ENCODE measurements at regions not wholly inside any gene's neighbourhood (a gene's known extent, or its start where the extent isn't known, plus 50 kb on each side); places are given as distances from the start of the nearest gene placed in this dataset.
A peak's percentile ranks its signal among the peaks of the same experiment; 100 is the strongest.

DNA sequence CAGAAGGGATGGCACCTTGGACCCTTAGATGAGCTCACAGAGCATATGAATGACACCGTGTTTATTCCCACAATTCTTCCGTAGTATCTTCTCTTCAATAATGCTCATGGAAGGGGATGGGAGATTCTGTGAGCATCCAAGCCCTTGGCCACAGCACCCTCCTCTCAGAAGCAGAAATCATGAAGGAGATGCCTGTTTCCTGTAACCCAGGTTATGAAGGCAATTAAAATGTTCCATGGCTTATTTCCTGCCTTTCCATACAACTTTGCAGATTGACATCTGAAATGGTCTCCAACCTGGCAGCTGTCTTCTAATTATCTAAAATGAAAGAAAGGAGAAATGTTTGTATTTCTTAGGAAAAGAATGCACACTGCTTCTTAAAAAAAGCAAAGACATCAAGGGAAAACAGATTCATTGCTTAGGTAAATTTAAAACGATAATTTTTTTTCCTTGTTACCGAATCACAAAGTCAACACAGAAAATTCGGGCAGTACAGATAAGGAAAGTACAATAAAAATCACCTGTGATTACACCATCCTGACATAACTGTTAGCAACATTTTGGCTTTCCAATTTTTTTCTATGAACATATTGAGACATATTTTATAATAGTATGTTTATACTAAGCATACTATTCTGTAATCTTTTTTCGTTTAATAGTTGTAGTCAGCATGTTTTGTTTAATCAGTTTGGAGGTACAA is 128.5 kb downstream of the SQOR start:
- H3K9me2 ChIP-seq (replicated peaks; ENCODE audit: low read length): no peaks in the 10 kb centered on the region
- H3K36me3 ChIP-seq (ENCODE audit: low read depth, low read length): no peaks in the 10 kb centered on the region
- TF ChIP-seq EZH2phosphoT487 (IDR thresholded peaks at IDR 0.05; ENCODE audit: borderline replicate concordance, low read length): no peak
- TF ChIP-seq EZH2 (IDR thresholded peaks at IDR 0.05; ENCODE audit: low read length, unreplicated experiment): no peak
- no peak for TF ChIP-seq CTCF (conservative IDR thresholded peaks at IDR 0.05; ENCODE audit: low read depth, low read length)
- H3F3A ChIP-seq (ENCODE audit: low read length, unreplicated experiment): no peaks in the 10 kb centered on the region
- no peak overlapping the region for H3K4me3 ChIP-seq (ENCODE audit: low read length)
- H3K4me1 ChIP-seq (ENCODE audit: insufficient read depth, low read length): no peaks in the 10 kb centered on the region
- H3K79me2 ChIP-seq (ENCODE audit: low read length): no peaks in the 10 kb centered on the region
- DNase-seq (no peak), ATAC-seq (no peak)
- intact Hi-C loops (cut with micrococcal nuclease): no loop called here
- no peak overlapping the region for H3K27ac ChIP-seq (ENCODE audit: low read length)
- CTCF ChIA-PET: no interaction called here
- BruUV-seq (replicated peaks): no TSS peak
- no peaks in the 10 kb centered on the region for H3K9me3 ChIP-seq (ENCODE audit: low read length)
- H3K9ac ChIP-seq (ENCODE audit: low read length): no peak overlapping the region
- H2AFZ ChIP-seq (ENCODE audit: low read length): no peak overlapping the region
- no peaks in the 10 kb centered on the region for H3K27me3 ChIP-seq (ENCODE audit: low read length)
- POLR2A ChIA-PET (ENCODE audit: unreplicated experiment): no interaction called here
- no peaks in the 10 kb centered on the region for H4K20me1 ChIP-seq (ENCODE audit: low read length)
- H3K4me2 ChIP-seq (ENCODE audit: low read length): no peak overlapping the region

- Histone ChIP-seq H2AFZ (ENCODE audit: low read length) (no peak overlapping the region), H3F3A (ENCODE audit: low read length, unreplicated experiment) (no peaks in the 10 kb centered on the region), H3K9me2 (replicated peaks; ENCODE audit: low read length) (no peaks in the 10 kb centered on the region), H3K79me2 (ENCODE audit: low read length) (no peaks in the 10 kb centered on the region), H3K27me3 (ENCODE audit: low read length) (no peaks in the 10 kb centered on the region), H3K9ac (ENCODE audit: low read length) (no peak overlapping the region), H3K4me2 (ENCODE audit: low read length) (no peak overlapping the region), H3K27ac (ENCODE audit: low read length) (no peak overlapping the region), H3K9me3 (ENCODE audit: low read length) (no peaks in the 10 kb centered on the region), H3K4me1 (ENCODE audit: insufficient read depth, low read length) (no peaks in the 10 kb centered on the region), H3K4me3 (ENCODE audit: low read length) (no peak overlapping the region), H3K36me3 (ENCODE audit: low read depth, low read length) (no peaks in the 10 kb centered on the region), H4K20me1 (ENCODE audit: low read length) (no peaks in the 10 kb centered on the region)
- CTCF ChIA-PET: no interaction called here
- ATAC-seq: peak; percentile 27; the same call in 1 of the 2 replicates
- no TSS peak for BruUV-seq (replicated peaks)
- POLR2A ChIA-PET (ENCODE audit: unreplicated experiment): no interaction called here
- no peak for DNase-seq
- intact Hi-C loops (cut with micrococcal nuclease): no loop called here
- TF ChIP-seq EZH2phosphoT487 (IDR thresholded peaks at IDR 0.05; ENCODE audit: borderline replicate concordance, low read length) (no peak), CTCF (conservative IDR thresholded peaks at IDR 0.05; ENCODE audit: low read depth, low read length) (no peak), EZH2 (IDR thresholded peaks at IDR 0.05; ENCODE audit: low read length, unreplicated experiment) (no peak)
Observed at GRCh38 chr15:45773149-45773548, 138.3 kb downstream of the SQOR start.

DNA sequence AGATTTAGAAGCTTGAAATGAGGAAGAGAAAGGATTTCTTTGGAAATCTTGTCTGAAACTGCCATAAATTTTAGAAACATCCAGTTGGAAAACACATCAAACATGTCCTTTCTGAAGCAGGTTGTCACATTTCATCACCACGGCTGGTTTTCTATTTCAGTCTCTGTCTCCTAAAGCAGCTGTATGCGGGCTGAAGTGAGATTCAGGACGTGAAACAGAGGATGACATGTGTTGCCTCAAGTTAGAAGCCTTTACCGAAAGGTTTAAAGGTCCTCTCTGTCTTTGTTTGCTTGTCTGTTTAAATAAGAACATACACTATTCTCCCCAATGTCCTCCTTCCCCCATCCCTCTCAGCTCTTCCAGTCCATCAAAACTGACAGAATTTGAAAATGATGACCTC is 141.9 kb downstream of the SQOR start:
- Histone ChIP-seq H3K27me3 (ENCODE audit: low read length) (no peaks in the 10 kb centered on the region), H2AFZ (ENCODE audit: low read length) (no peak overlapping the region), H3K9me3 (ENCODE audit: low read length) (no peaks in the 10 kb centered on the region), H3K36me3 (ENCODE audit: low read depth, low read length) (no peaks in the 10 kb centered on the region), H3K27ac (ENCODE audit: low read length) (no peak overlapping the region), H3F3A (ENCODE audit: low read length, unreplicated experiment) (no peaks in the 10 kb centered on the region), H4K20me1 (ENCODE audit: low read length) (no peaks in the 10 kb centered on the region), H3K9me2 (replicated peaks; ENCODE audit: low read length) (no peaks in the 10 kb centered on the region), H3K4me2 (ENCODE audit: low read length) (no peak overlapping the region), H3K9ac (ENCODE audit: low read length) (no peak overlapping the region), H3K4me1 (ENCODE audit: insufficient read depth, low read length) (no peaks in the 10 kb centered on the region), H3K79me2 (ENCODE audit: low read length) (no peaks in the 10 kb centered on the region), H3K4me3 (ENCODE audit: low read length) (no peak overlapping the region)
- intact Hi-C loops (cut with micrococcal nuclease): no loop called here
- ATAC-seq (no peak), DNase-seq (no peak)
- CTCF ChIA-PET: no interaction called here
- BruUV-seq (replicated peaks): no TSS peak
- POLR2A ChIA-PET (ENCODE audit: unreplicated experiment): no interaction called here
- TF ChIP-seq EZH2 (IDR thresholded peaks at IDR 0.05; ENCODE audit: low read length, unreplicated experiment) (no peak), CTCF (conservative IDR thresholded peaks at IDR 0.05; ENCODE audit: low read depth, low read length) (no peak), EZH2phosphoT487 (IDR thresholded peaks at IDR 0.05; ENCODE audit: borderline replicate concordance, low read length) (no peak)

Data from PC-3 (cell line).